HG03442 (cell line): ENCODE measurements at regions not wholly inside any gene's neighbourhood (a gene's known extent, or its start where the extent isn't known, plus 50 kb on each side); places are given as distances from the start of the nearest gene placed in this dataset.

Experiments used
- ATAC-seq: cut with Tn5 transposase; IDR thresholded peaks from one replicate; pipeline ENCODE4 v1.9.1; 2021; ENCODE audit warnings: mild to moderate bottlenecking, moderate library complexity; ENCODE audit not compliant: unreplicated experiment

DNA sequence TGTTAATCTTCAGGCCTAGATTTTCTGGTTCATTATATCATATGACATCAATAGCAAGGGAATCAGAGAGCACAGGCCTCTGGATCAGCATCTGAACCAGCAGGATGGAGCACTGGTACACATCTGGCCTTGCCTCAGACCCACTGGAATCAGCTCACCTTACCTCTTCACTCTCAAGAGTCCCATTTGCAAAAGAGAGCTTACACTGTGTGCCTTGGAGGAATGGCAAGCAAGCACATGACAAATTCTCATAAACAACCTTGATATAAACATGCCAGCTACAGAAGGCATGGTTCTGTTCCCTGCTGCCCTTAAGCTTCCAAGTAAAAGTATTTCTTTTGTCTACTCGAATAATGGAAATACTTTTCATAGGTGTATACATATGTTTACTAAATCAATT, 128.6 kb upstream of the CPM start:
- no peak for ATAC-seq

- no peak for ATAC-seq
These were observed 129.8 kb upstream of the CPM start for GRCh38 chr12:69062621-69063237.

GRCh38 chr12:69064734-69065443, 131.9 kb upstream of the CPM start:
- no peak for ATAC-seq

DNA sequence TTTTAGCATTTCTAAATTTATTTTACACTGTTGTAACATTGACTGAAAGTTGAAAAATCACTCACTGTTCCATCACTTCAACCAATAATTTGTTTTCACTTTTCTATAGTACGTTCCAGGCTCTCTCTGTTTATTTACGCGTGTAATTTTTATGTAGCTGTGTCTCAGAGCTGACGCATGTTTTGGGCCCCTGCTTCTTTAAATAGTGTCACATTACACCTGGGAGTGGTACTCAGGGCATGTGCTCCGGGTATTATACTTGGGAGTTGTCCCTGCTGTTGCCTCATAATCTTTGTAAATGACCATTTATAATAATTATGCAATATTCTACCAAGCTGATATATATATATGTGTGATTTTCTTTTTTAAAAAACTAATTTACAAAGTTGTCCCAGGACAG, 132.8 kb upstream of the CPM start:
- no peak for ATAC-seq

DNA sequence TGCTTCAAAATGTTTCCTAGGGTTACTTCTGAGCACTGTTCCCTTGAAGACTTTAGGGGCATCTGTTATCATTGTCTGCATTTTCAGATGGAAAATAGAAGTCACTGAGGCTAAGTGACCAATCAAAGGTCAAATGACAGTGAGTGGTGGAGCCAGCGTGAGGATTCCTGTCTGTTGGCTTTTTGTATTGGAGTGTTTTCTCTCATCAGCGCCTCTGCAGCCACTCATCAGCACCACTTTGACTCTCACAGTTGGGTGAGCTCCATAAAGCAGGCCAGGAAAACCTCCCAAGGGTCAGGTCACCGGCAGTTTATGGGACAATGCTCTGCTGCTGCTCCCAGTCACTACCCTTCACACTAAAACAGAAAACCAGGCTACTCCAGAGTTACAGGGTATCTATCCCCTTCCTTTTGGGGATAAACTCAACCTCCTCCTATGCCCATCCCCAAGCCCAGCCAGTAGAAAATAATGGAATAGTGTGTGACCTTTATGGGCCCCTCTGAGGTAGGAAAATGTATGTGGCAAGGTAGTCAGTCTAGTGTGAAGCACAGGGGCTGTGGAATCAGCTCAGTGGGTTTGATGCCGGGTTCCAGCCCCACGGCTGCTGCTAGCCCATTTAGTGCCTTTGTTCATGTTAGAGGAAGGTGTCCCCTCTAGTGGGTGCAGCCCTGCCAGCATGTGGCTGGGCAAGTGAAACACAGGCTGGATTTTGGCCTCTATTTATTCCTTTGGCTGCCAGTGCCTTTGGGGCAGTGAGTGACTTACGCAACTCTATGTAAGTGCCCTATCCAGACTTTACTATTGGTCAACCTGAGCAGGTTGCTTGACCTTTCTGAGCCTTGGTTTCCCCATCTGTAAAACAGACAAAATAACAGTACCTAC, 133.8 kb upstream of the CPM start:
- ATAC-seq, result no peak

DNA sequence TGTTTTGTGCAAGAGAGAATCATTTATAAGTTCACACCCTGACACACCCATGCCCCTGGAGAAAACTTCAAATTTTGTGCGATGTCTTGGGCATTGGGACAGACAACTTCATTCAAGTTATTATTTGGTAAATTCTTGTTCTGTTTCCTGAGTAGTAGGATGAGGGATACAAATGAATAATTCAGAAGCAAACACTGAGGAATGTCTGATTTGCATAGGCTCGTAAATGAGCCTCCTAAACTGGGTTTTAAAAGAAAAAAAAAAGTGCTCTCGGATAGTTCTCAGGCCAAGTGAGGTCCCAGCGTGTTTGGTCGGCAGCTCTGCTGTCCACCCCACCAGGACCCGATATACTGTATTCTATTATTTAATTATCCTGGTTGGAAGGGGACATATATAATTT, 134.7 kb upstream of the CPM start:
- no peak for ATAC-seq

DNA sequence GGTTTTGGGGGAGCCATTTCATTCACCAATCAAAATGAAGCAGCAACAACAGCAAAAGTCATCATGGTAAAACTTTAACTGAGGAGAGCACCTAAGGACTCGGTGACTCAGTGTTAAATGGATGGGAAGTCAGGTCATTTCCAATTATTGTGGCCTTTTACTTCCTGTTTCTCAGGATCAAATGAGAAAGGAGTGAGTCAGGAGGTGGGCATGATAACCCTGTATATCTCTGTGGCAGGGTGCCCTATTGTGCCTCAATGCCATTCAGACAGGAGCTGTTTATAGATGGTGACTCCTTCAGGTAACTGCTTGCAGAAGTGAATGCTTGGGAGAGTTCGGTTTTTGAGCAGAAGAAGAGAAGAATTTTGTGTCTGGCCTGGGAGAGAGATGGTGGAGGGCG, 135.5 kb upstream of the CPM start:
- ATAC-seq, result no peak

DNA sequence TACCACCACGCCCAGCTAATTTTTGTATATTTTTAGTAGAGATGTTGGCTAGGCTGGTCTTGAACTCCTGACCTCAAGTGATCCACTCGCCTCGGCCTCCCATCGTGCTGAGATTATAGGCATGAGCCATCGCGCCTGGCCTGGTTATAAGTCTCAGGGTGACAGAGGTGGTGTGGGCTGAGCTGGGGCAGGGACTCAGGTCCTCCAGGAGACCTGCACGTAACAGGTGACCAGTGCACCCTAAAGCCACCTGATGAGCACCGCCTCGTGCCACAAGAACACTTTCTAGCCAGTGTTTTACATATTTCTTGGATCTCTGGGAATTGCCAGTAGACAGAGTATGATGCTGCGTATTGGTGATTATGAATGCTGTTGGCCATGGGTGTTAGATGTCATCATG, 136.5 kb upstream of the CPM start:
- ATAC-seq, result no peak

- peak; percentile 90 for ATAC-seq
These were observed 137.5 kb upstream of the CPM start for GRCh38 chr12:69070319-69071090.

DNA sequence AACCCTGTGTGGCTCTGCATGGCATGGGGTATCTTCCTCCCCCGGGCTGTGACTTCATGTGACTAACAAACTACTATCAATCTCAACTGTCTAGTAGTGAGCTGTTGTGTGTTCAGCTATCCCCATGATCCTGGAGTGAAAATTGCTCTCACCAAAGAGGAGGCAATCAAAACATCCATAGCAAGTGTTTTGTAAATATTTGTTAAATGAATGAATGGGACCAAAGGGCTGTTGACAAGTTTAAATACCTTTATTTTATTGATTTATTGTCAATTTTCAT, 138.1 kb upstream of the CPM start:
- ATAC-seq, result no peak

DNA sequence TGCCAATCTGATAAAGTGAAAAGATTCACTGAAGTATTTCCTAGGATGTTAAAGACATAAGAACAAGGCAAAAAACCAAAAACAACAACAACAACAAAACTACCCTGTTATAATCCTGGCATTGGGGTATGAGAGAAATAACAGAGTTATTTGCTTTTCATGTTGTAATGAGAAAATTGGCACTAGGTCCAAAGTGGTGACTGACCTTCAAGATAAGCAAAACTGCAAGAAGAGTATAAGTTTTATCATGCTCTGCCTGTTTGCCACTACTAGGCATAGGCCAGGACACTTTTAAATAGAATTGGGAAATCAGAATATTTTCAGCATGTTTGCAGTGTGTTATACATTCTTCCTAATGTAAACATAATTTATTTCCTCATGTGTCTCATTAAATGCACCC, 140.1 kb upstream of the CPM start:
- no peak for ATAC-seq

DNA sequence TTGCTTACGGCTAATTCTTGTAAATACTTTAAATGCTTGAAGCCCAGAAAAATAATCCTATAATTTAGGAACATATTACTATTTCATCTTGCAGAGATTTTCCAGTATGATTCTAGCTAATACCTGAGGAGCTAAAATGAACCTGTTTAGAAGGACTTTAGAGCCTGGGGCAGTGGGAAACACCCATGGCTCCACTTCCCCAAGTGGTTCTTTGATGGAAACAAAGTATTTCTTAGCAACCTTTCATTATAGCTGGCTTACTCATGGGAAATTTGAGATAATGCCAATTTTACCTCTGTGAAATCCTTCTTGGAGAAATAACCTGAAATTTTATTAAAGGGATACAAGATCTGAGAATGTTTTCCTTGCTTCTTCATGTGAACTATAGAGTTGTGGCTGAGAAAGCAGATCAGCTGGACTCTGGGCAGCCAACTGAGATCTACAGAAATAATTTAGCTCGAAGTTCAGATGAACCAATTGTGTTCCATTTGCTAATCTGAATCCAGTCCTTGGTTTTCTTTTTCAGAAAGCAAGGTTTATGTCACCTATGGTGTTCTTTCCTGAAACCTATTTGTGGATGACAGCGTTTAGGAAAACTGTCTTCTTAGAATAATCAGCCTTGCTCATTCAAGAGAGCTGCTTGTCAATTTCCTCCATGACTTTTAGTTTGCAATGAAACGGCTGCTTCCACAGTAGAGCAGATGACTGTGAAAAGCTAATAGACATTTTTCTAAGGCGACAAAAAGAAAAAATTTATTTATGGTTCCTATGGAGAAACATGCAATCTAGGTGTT, 141.8 kb upstream of the CPM start:
- no peak for ATAC-seq

DNA sequence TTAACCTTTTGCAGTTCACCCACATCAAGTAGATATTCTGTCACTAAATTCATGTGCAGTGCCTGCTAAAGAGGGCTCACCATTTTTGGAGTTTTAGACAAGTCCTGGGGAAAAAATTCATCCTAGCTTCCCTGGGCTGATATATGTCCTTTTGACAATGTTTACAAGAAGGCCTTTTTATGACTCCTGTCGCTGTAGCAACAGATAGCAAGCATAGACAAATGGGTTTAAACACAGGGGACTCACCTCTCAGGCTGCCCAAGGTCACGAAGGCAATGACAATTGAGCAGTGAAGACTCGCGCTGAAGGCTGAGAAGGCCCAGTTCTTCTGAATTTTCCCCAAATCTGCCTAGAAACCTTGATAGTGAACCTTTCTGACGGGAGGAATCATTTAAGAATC, 150.7 kb upstream of the CPM start:
- no peak for ATAC-seq

DNA sequence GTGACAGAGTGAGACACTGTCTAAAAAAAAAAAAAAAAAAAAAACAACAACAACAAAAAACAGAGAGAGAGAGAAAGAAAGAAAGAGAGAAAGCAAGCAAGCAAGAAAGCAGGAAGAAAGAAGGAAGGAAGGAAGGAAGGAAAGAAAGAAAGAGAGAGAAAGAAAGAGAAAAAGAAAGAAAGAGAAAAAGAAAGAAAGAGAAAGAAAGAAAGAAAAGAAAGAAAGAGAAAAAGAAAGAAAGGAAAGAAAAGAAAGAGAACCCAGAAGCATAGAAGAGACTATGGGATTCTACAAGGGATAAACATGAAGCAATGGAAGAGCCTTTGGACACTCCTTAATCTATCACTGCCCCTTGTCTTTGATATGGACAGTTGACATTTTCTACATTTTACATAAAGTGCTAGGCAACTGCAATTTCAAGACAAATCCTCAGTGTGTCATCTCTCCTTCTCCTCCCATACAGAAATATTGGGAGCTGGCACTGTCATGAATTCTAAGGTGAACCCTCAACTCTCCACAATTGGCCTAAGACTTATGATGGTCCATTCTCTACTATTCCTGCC, 151.9 kb upstream of the CPM start:
- ATAC-seq, result no peak

- ATAC-seq, result no peak
These were observed 152.9 kb upstream of the CPM start for GRCh38 chr12:69085852-69086251.

GRCh38 chr12:69087986-69088385, 151.4 kb upstream of the CPSF6 start:
- ATAC-seq, result no peak

GRCh38 chr12:69090722-69091121, 148.6 kb upstream of the CPSF6 start:
- ATAC-seq, result no peak

- ATAC-seq, result no peak
These were observed 147.8 kb upstream of the CPSF6 start for GRCh38 chr12:69091442-69092017.

GRCh38 chr12:69092137-69092536, 147.2 kb upstream of the CPSF6 start:
- no peak for ATAC-seq

DNA sequence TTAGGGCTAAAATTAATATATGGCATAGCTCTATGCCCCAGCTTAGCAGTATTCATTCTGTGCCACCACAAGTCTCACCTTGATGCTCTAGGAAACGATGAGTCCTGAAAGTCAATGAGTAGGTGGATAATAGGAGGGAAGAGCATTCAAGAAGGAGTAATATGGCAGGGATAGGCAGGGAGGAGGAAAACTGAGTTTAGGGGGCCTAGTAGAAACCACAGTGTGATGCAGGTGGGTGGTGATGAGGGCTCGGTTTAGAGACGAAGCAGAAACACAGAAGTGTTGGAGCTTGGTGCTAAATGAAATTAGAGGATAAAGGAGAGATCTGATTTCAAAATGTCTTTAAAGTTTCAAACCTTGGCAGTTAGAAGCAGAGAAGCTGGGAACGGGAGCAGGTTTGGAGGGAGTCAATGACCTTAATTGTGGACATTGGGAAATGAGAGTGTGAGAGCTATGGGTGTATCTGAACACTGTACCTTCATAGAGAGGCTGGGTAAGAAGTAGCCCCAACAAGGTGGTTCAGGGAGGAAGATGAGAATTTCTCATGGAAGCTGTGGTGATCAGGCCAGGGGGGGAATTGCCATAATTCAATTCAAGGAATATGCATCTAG, 144.7 kb upstream of the CPSF6 start:
- no peak for ATAC-seq
